ENCODE measurements at regions not wholly inside any gene's neighbourhood (a gene's known extent, or its start where the extent isn't known, plus 50 kb on each side); places are given as distances from the start of the nearest gene placed in this dataset.

- TF ChIP-seq, protein P1, sequence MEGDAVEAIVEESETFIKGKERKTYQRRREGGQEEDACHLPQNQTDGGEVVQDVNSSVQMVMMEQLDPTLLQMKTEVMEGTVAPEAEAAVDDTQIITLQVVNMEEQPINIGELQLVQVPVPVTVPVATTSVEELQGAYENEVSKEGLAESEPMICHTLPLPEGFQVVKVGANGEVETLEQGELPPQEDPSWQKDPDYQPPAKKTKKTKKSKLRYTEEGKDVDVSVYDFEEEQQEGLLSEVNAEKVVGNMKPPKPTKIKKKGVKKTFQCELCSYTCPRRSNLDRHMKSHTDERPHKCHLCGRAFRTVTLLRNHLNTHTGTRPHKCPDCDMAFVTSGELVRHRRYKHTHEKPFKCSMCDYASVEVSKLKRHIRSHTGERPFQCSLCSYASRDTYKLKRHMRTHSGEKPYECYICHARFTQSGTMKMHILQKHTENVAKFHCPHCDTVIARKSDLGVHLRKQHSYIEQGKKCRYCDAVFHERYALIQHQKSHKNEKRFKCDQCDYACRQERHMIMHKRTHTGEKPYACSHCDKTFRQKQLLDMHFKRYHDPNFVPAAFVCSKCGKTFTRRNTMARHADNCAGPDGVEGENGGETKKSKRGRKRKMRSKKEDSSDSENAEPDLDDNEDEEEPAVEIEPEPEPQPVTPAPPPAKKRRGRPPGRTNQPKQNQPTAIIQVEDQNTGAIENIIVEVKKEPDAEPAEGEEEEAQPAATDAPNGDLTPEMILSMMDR (conservative IDR thresholded peaks at IDR 0.05), result no peak
- TF ChIP-seq ZFX (IDR thresholded peaks at IDR 0.05), result no peak
Measured at GRCh38 chr10:31580646-31581045, 261.6 kb downstream of the ZEB1 start.
